GM19438 (cell line): ENCODE measurements at regions not wholly inside any gene's neighbourhood (a gene's known extent, or its start where the extent isn't known, plus 50 kb on each side); places are given as distances from the start of the nearest gene placed in this dataset.

Source experiments
- ATAC-seq: cut with Tn5 transposase; IDR thresholded peaks from one replicate; pipeline ENCODE4 v1.9.1; 2021; ENCODE audit warnings: low read depth; ENCODE audit not compliant: unreplicated experiment

- ATAC-seq, result no peak
Measured at GRCh38 chr6:164200071-164200470, 785.6 kb downstream of the QKI start.

GRCh38 chr6:164195942-164196281 lies 781.4 kb downstream of the QKI start:
- no peak for ATAC-seq

GRCh38 chr6:164195278-164195941 lies 780.9 kb downstream of the QKI start:
- ATAC-seq, result no peak

DNA sequence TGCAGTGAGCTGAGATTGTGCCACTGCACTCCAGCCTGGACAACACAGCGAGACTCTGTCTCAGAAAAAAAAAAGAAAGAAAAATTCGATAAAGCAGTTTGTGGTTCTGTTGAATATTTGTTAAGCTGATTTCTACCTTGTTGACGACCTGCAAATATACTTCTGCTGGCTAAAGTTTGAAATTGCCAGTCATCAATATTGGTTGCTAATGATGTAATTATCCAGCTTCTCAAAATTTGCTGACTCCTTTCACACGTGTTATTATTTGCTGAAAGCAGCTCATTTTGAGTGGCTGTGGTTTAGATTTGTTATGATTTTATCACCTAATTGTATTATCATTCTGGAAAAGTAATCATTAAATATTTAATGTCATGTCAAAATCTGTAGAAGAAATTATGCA lies 774.3 kb downstream of the QKI start:
- ATAC-seq, result no peak

GRCh38 chr6:164185471-164185871 lies 771.0 kb downstream of the QKI start:
- no peak for ATAC-seq

- no peak for ATAC-seq
Measured at GRCh38 chr6:164184410-164184809, 769.9 kb downstream of the QKI start.

GRCh38 chr6:164183556-164184123 lies 769.1 kb downstream of the QKI start:
- ATAC-seq, result no peak

GRCh38 chr6:164178679-164179332 lies 764.3 kb downstream of the QKI start:
- no peak for ATAC-seq

DNA sequence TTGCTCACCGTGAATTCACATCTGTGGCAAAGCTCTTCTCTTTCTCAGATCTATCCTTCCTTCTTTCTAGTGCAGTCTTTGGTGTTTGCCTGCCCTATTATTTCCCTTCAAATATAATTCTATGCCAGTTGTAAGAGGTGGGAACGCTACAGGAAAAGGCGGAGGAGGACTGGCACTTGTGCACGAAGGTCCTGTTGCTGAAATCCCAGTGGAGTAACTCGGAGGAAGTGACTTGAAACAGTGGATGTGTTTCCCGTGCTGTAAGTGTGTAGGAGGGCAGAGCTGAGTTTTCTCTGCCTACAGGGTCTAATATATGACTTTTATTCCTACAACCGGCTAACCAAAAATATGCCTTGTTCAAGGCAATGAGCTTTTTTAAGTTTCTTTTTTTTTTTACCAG lies 754.8 kb downstream of the QKI start:
- ATAC-seq, result no peak

DNA sequence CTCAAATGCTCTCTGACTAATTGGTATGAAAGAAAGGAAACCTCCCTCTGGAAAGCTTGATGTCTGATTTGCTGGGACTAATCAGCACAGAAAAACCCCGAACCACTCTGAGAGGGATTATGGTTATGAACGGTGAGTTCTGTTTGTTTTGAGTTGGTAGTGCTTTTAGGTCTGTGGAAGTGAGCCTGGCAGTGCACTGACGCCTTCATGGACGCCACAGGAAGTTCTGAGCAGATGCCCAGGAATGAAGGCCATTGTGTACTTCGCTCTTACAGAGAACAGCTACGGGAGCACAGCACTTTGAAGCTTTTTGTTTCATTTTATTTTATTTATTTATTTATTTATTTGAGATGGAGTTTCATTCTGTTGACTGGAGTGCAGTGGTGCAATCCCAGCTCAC lies 754.1 kb downstream of the QKI start:
- ATAC-seq, result no peak

GRCh38 chr6:164167873-164168405 lies 753.4 kb downstream of the QKI start:
- ATAC-seq, result no peak

DNA sequence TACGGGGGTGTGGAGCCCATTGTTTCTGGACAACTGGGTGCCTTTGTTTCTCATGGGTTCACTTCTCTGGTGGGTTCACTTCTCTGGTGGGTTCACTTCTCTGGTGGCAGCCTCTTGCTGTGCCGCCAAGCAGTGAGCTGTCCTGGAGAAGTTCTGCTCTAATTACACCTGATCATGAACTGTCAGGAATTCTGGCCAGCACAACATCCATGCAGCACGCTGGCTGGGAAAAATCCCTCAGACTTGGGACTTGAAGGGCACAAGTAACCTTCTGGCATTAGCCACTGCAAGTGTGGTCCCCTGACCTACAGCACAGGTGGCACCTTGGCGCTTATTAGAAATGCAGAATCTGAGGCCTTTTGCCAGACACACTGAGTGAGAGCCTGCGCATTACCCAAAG lies 752.5 kb downstream of the QKI start:
- ATAC-seq, result no peak

DNA sequence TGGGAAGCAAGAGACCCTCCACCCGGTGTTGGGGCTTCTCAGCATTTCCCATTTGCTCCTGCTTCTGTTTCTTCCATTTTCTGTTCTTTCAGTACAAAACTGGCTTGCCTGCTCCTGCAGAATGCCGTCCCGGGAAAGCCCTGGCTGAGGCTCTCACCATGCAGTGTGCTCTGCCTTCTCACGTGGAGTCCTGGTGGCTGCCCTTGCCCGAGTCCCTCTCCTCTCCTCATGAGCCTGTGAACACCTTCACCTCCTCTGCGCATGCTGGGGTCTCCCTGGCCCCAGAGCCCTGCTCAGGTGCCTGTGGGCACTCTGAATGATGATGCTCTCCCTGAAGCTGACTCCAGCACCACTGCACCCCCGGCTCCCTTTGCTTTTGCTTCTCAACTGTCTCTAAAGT lies 752.0 kb downstream of the QKI start:
- no peak for ATAC-seq

DNA sequence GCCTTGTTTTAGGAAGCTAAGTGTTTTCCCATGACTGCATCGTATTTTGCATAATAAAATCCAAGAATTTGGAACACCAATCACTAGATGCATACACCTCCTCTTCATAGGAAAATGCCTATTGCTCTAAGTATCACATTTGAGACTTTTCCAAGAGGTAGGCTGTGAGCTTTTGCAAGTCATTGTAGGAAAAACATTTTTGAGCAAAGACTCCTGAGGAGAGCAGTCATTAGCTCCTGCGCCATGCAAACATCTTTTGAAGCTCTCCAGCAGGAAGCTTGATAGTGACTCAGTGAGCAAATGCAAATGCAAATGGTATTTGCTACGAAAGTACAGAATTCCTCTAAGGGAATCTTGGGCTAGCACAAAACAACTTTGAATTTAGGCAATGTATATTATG lies 750.4 kb downstream of the QKI start:
- ATAC-seq, result no peak

DNA sequence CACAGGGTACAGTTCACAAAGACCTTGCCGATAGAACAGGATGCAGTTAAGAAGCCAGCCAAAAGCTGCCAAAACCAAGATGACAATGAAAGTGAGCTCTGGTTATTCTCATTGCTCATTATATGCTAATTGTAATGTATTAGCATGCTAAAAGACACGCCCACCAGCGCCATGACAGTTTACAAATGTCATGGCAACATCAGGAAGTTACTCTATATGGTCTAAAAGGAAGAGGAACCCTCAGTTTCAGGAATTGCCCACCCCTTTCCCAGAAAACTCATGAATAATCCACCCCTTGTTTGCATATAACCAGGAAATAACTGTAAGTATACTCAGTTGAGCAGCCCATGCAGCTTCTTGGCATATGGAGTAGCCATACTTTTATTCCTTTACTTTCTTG lies 748.7 kb downstream of the QKI start:
- ATAC-seq, result no peak

DNA sequence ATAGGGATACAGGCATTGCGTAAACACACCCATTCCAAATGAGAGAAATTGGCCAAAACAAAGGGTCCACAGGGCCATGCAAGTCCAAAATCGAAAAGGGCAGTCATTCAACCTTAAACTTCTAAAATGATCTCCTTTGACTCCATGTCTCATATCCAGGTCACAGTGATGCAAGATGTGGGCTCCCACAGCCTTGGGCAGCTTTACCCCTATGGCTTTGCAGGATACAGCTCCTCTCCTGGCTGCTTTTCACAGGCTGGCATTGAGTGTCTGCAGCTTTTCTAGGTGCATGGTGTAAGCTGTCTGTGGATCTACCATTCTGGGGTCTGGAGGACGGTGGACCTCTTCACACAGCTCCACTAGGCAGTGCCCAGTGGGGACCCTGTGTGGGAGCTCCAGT lies 744.5 kb downstream of the QKI start:
- no peak for ATAC-seq

DNA sequence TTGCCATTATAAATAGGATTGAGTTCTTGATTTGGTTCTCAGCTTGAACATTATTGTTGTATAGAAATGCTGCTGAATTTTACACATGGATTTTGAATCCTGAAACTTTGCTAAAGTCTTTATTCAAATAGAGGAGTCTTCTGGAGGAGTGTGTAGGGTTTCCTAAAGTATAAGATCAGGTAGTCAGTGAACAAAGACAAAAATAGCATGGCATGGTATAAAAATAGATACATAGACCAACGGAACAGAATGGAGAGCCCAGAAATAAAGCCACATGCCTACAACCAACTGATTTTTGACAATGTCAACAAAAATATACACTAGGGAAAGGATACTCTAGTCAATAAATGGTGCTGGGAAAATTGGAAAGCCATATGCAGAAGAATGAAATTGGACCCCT lies 740.1 kb downstream of the QKI start:
- no peak for ATAC-seq

DNA sequence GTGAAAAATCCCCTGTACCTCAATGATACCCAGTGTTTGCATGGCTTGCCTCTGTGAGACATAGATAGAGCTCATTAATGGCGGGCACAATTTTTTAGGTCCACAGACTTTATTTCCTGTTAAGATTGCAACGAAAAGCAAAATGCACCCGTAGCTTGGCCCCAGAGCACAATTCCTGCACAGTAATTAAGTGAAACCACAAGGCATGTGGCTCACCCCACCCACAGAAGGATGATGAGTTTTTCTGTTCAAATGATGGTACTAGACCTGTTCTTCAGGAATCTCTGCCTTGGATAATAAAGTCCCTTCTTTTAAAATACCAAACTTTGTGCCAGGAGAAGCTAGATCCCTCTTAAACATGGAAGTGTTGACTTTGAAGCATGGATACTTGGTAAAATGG lies 738.1 kb downstream of the QKI start:
- no peak for ATAC-seq

DNA sequence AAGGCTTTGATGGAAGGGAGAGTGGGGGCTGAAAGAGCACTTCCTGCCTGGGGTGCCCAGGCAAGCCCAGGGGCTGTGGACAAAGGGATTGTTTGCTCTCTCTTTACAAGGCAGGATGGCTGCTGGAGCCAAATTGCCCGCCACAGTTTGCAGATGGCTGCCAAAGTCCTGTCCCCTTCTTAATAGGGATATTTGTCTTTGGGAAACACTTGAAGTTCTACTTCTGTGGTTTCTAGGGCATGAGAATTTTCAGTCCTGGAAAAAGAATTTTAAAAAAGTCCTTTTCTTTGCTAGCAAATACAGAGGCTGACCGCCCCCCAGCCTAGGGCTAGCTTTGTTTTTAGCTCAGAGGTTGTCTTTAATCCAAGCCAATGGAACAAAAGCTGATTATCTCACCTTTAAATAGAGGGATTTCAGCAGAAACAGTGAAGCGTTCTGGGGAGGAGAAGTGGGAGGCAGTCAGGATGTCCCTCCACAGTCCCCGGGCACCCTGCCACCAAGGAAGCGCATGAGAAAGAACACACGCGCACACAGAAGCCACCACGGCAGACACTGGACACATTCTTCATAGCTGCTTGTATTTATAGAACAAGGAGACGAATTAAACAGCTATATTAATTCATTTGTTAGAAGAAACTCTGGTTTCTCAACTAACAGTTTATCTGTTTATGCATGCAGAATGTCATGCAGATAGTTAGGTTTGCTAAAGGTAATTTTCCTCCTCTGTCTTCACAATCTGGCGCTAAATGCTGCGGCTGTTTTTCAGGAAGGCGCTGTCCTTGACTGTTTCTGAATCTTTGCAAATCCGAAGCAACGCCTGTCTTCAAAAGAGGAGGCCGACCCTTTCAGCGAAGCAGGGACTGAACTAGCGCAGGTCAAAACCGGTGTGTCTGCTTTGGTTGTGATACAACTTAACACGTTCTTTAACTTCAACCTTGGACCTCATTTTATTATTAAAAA lies 736.9 kb downstream of the QKI start:
- ATAC-seq, result no peak

- ATAC-seq, result no peak
Measured at GRCh38 chr6:164150232-164150631, 735.7 kb downstream of the QKI start.

DNA sequence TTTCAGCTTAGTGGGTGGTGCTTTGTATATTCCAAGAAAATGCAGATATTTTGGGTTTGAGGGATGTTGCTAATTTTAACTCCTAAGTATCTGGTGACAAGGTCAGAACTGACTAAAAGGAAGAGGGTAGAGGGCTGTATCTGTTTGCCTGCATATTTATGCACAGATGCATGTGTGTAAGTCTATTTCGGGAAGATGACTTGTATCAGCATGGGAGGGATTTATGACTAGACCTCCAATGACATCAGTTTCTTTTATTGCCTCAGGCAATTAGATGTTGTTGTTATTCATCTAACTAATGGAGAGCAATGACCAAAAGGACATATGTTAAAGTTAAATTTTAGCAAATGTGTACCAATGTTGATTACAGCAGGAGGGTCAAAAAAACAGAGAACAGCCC lies 734.3 kb downstream of the QKI start:
- no peak for ATAC-seq
